ENCODE measurements at regions not wholly inside any gene's neighbourhood (a gene's known extent, or its start where the extent isn't known, plus 50 kb on each side); places are given as distances from the start of the nearest gene placed in this dataset.

- no peak for TF ChIP-seq CTCF (IDR thresholded peaks at IDR 0.05; ENCODE audit: extremely low read depth, insufficient read depth, missing control alignments)
- DNase-seq (ENCODE audit: low spot score) = no peak
- in situ Hi-C loops (cut with MboI; ENCODE audit: low pct_unique_long_range_greater_than_20kb, low sequenced_read_pairs, unreplicated experiment) = no loop called here
These were observed 184.3 kb upstream of the RGS18 start for GRCh38 chr1:191974004-191974403.

GRCh38 chr1:191977874-191978506, 180.3 kb upstream of the RGS18 start:
- TF ChIP-seq CTCF (IDR thresholded peaks at IDR 0.05; ENCODE audit: extremely low read depth, insufficient read depth, missing control alignments) = no peak
- in situ Hi-C loops (cut with MboI; ENCODE audit: low pct_unique_long_range_greater_than_20kb, low sequenced_read_pairs, unreplicated experiment) = no loop called here
- DNase-seq (ENCODE audit: low spot score) = no peak

GRCh38 chr1:191984856-191985255, 173.4 kb upstream of the RGS18 start:
- in situ Hi-C loops (cut with MboI; ENCODE audit: low pct_unique_long_range_greater_than_20kb, low sequenced_read_pairs, unreplicated experiment) = no loop called here

GRCh38 chr1:191992118-191992517, 166.1 kb upstream of the RGS18 start:
- TF ChIP-seq CTCF (IDR thresholded peaks at IDR 0.05; ENCODE audit: extremely low read depth, insufficient read depth, missing control alignments) = no peak
- in situ Hi-C loops (cut with MboI; ENCODE audit: low pct_unique_long_range_greater_than_20kb, low sequenced_read_pairs, unreplicated experiment) = no loop called here

More at GRCh38 chr1:191984856-191985255, 173.4 kb upstream of the RGS18 start:
- no peak for DNase-seq (ENCODE audit: low spot score)
- TF ChIP-seq CTCF (IDR thresholded peaks at IDR 0.05; ENCODE audit: extremely low read depth, insufficient read depth, missing control alignments) = no peak

GRCh38 chr1:191993549-191993948, 164.7 kb upstream of the RGS18 start:
- DNase-seq (ENCODE audit: low spot score) = no peak
- in situ Hi-C loops (cut with MboI; ENCODE audit: low pct_unique_long_range_greater_than_20kb, low sequenced_read_pairs, unreplicated experiment) = no loop called here
- TF ChIP-seq CTCF (IDR thresholded peaks at IDR 0.05; ENCODE audit: extremely low read depth, insufficient read depth, missing control alignments) = no peak

More at GRCh38 chr1:191992118-191992517, 166.1 kb upstream of the RGS18 start:
- no peak for DNase-seq (ENCODE audit: low spot score)

- no peak for DNase-seq (ENCODE audit: low spot score)
- in situ Hi-C loops (cut with MboI; ENCODE audit: low pct_unique_long_range_greater_than_20kb, low sequenced_read_pairs, unreplicated experiment) = no loop called here
- no peak for TF ChIP-seq CTCF (IDR thresholded peaks at IDR 0.05; ENCODE audit: extremely low read depth, insufficient read depth, missing control alignments)
These were observed 156.2 kb upstream of the RGS18 start for GRCh38 chr1:192002063-192002462.

All from GM13977 (cell line).